ENCODE measurements at regions not wholly inside any gene's neighbourhood (a gene's known extent, or its start where the extent isn't known, plus 50 kb on each side); places are given as distances from the start of the nearest gene placed in this dataset.

DNA sequence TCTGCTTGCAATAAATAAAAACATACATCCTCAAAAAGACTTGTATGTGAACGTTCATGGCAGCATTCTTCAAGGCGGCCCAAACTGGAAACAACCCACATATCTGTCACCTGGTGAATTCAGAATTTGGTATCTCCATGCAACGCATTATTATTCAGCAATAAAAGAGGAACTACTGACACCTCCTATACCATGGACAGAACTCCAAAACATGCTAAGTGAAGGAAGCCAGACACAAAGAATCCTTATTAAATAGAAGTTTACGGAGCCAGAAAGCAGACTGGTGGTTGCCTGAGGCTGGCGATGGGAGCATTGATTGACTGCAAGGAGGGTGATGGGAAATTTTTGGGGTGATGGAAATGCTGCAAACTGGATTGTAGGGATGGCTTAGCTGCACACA lies 530.8 kb upstream of the DPP6 start:
- H3K9me3 Mint-ChIP-seq: peaks cover 9 to 42% (median 30%) of the 10 kb centered on the region in 7 donors
- no peak overlapping the region for H3K27ac Mint-ChIP-seq
- Histone ChIP-seq H3K9ac (ENCODE audit: insufficient read depth, low read length, poor library complexity, severe bottlenecking) (no peak overlapping the region), H3K4me1 (ENCODE audit: control insufficient read depth in 1 of 2, insufficient read depth in 2 of 2, low read length in 2 of 2) (no peaks in the 10 kb centered on the region), H3K79me2 (ENCODE audit: insufficient read depth, low read length) (no peaks in the 10 kb centered on the region), H3K4me3 (replicated peaks in 1 of 3; ENCODE audit: low read depth in 2 of 3, low read length in 3 of 3) (no peak overlapping the region), H3K4me2 (replicated peaks; ENCODE audit: extremely low read depth, low read length, poor library complexity, severe bottlenecking) (no peak overlapping the region), H3K27ac (ENCODE audit: low read depth in 1 of 2, low read length in 2 of 2) (no peak overlapping the region), H4K20me1 (ENCODE audit: insufficient read depth, low read length) (no peaks in the 10 kb centered on the region), H3K9me3 (replicated peaks in 1 of 2; ENCODE audit: control insufficient read depth in 1 of 2, insufficient read depth in 1 of 2, low read length in 2 of 2) (peaks cover 38 to 55% of the 10 kb centered on the region in 2 donors), H3K27me3 (ENCODE audit: control insufficient read depth in 2 of 2, insufficient read depth in 2 of 2, low read length in 2 of 2) (no peaks in the 10 kb centered on the region), H2AFZ (ENCODE audit: insufficient read depth, low read depth, low read length, poor library complexity, severe bottlenecking) (no peak overlapping the region), H3K36me3 (replicated peaks in 1 of 2; ENCODE audit: control insufficient read depth in 1 of 2, insufficient read depth in 2 of 2, low read length in 2 of 2) (no peaks in the 10 kb centered on the region)
- peaks cover 0 to 2% (median 2%) of the 10 kb centered on the region in 3 donors for H3K27me3 Mint-ChIP-seq (ENCODE audit: low read depth in 3 of 3)
- DNase-seq: no peak
- H3K4me1 Mint-ChIP-seq: no peaks in the 10 kb centered on the region
- no peak overlapping the region for H3K4me3 Mint-ChIP-seq
- 79% methylated on average over 3 of the region's 5 CpGs for WGBS (ENCODE audit: insufficient coverage)
- TF ChIP-seq, protein P1, sequence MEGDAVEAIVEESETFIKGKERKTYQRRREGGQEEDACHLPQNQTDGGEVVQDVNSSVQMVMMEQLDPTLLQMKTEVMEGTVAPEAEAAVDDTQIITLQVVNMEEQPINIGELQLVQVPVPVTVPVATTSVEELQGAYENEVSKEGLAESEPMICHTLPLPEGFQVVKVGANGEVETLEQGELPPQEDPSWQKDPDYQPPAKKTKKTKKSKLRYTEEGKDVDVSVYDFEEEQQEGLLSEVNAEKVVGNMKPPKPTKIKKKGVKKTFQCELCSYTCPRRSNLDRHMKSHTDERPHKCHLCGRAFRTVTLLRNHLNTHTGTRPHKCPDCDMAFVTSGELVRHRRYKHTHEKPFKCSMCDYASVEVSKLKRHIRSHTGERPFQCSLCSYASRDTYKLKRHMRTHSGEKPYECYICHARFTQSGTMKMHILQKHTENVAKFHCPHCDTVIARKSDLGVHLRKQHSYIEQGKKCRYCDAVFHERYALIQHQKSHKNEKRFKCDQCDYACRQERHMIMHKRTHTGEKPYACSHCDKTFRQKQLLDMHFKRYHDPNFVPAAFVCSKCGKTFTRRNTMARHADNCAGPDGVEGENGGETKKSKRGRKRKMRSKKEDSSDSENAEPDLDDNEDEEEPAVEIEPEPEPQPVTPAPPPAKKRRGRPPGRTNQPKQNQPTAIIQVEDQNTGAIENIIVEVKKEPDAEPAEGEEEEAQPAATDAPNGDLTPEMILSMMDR (IDR thresholded peaks at IDR 0.05): no peak
- no peaks in the 10 kb centered on the region for H3K36me3 Mint-ChIP-seq
- intact Hi-C loops (cut with micrococcal nuclease): no loop called here

DNA sequence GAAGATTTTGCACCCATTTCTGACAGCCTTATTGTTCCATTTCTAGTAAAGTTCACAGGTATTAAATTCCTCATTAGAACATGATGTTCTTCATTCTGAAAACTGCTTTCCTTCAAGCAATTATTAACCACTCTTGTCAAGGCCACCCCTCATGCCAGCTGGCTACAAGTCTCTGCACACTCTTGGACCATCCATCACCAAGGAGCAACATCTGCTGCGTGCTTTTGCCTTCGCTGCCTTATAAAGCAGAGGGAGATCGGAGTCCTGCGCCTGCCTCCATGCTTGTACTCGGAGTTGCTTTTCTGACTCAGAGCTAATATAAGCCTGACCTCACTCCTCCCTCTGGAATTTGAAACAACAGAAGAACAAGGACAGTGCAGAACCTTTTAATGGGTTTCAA lies 529.9 kb upstream of the DPP6 start:
- Mint-ChIP-seq H3K27ac (no peak overlapping the region), H3K36me3 (no peaks in the 10 kb centered on the region), H3K9me3 (peaks cover 8 to 44% (median 24%) of the 10 kb centered on the region in 7 donors), H3K4me1 (no peaks in the 10 kb centered on the region), H3K4me3 (no peak overlapping the region), H3K27me3 (ENCODE audit: low read depth in 3 of 3) (peaks cover 0 to 2% (median 2%) of the 10 kb centered on the region in 3 donors)
- DNase-seq: no peak
- no peak overlapping the region for H3K9ac ChIP-seq (ENCODE audit: insufficient read depth, low read length, poor library complexity, severe bottlenecking)
- no peaks in the 10 kb centered on the region for H4K20me1 ChIP-seq (ENCODE audit: insufficient read depth, low read length)
- no peaks in the 10 kb centered on the region for H3K36me3 ChIP-seq (replicated peaks in 1 of 2; ENCODE audit: control insufficient read depth in 1 of 2, insufficient read depth in 2 of 2, low read length in 2 of 2)
- peaks cover 36 to 52% of the 10 kb centered on the region in 2 donors for H3K9me3 ChIP-seq (replicated peaks in 1 of 2; ENCODE audit: control insufficient read depth in 1 of 2, insufficient read depth in 1 of 2, low read length in 2 of 2)
- no peak overlapping the region for H2AFZ ChIP-seq (ENCODE audit: insufficient read depth, low read depth, low read length, poor library complexity, severe bottlenecking)
- no peak overlapping the region for H3K4me2 ChIP-seq (replicated peaks; ENCODE audit: extremely low read depth, low read length, poor library complexity, severe bottlenecking)
- TF ChIP-seq, protein P1 (IDR thresholded peaks at IDR 0.05): no peak
- H3K27ac ChIP-seq (ENCODE audit: low read depth in 1 of 2, low read length in 2 of 2): no peak overlapping the region
- 86% methylated on average over 5 of the region's 5 CpGs for WGBS (ENCODE audit: insufficient coverage)
- no peaks in the 10 kb centered on the region for H3K4me1 ChIP-seq (ENCODE audit: control insufficient read depth in 1 of 2, insufficient read depth in 2 of 2, low read length in 2 of 2)
- no peak overlapping the region for H3K4me3 ChIP-seq (replicated peaks in 1 of 3; ENCODE audit: low read depth in 2 of 3, low read length in 3 of 3)
- intact Hi-C loops (cut with micrococcal nuclease): no loop called here
- no peaks in the 10 kb centered on the region for H3K79me2 ChIP-seq (ENCODE audit: insufficient read depth, low read length)
- H3K27me3 ChIP-seq (ENCODE audit: control insufficient read depth in 2 of 2, insufficient read depth in 2 of 2, low read length in 2 of 2): no peaks in the 10 kb centered on the region

Data from CD14-positive monocyte (primary cell).